Mucosa of descending colon (tissue), 3 donors: ENCODE measurements at regions not wholly inside any gene's neighbourhood (a gene's known extent, or its start where the extent isn't known, plus 50 kb on each side); places are given as distances from the start of the nearest gene placed in this dataset.

Experiments used
- ATAC-seq: fragments of 200-7000 bp; cut with Tn5 transposase; one replicate; pipeline ENCODE4 v1.9.1; 2020; ENCODE audit warnings: mild to moderate bottlenecking, moderate library complexity
- DNase-seq, 3 donors: peaks; one replicate each; pipeline ENCODE4 v3.0.0-alpha.2; 2020
- H3K36me3 ChIP-seq: fragments of 200-600 bp; one replicate; pipeline ENCODE4 v1.8.0; 2021; ENCODE audit warnings: low read depth, mild to moderate bottlenecking
- H3K4me1 ChIP-seq: fragments of 200-600 bp; one replicate; pipeline ENCODE4 v1.8.0; 2021; ENCODE audit warnings: low read depth, mild to moderate bottlenecking
- H3K4me3 ChIP-seq: fragments of 200-600 bp; one replicate; pipeline ENCODE4 v1.8.0; 2021; ENCODE audit warnings: mild to moderate bottlenecking
- H3K9me3 ChIP-seq: fragments of 200-600 bp; one replicate; pipeline ENCODE4 v1.8.0; 2021; ENCODE audit warnings: mild to moderate bottlenecking
- CTCF ChIP-seq: fragments of 200-600 bp; IDR thresholded peaks from one replicate; pipeline ENCODE4 v1.8.0; 2022; ENCODE audit warnings: antibody characterized with exemption, mild to moderate bottlenecking
- intact Hi-C, 2 donors: fragments of 100-400 bp; cut with DNase I in 1 of 2; cut with micrococcal nuclease in 1 of 2; formaldehyde crosslinking; loops; one replicate each; pipeline versions ENCODE4 v1.11.0 to v1.11.1; 2022; cut with DNase I, micrococcal nuclease
- donor health status: DM: no; HTN: no; CAD: no; lungs with moderate emphysema.
- donor health status: DM: no; HTN: no; CAD: no.
- donor health status: DM: no; HTN: yes; CAD: no.

GRCh38 chr13:38415233-38415632, 65.6 kb downstream of the UFM1 start:
- Histone ChIP-seq H3K4me1 (no peaks in the 10 kb centered on the region), H3K4me3 (no peak overlapping the region), H3K36me3 (no peaks in the 10 kb centered on the region), H3K9me3 (no peaks in the 10 kb centered on the region)
- TF ChIP-seq CTCF, result no peak
- ATAC-seq (no peak), DNase-seq (no peak)
- intact Hi-C loops, result no loop called here

- TF ChIP-seq CTCF, result no peak
- no peak for ATAC-seq
- intact Hi-C loops, result no loop called here
- Histone ChIP-seq H3K9me3 (no peaks in the 10 kb centered on the region), H3K4me3 (no peak overlapping the region), H3K36me3 (no peaks in the 10 kb centered on the region), H3K4me1 (no peaks in the 10 kb centered on the region)
- DNase-seq, result no peak
Observed at GRCh38 chr13:38417241-38417640, 67.6 kb downstream of the UFM1 start.

- intact Hi-C loops, result no loop called here
- no peaks in the 10 kb centered on the region for H3K9me3 ChIP-seq
- H3K4me1 ChIP-seq, result no peaks in the 10 kb centered on the region
- no peaks in the 10 kb centered on the region for H3K36me3 ChIP-seq
- TF ChIP-seq CTCF, result no peak
- ATAC-seq (peak; percentile 40), DNase-seq (peak in 1 of 3 donors; percentile 13)
- H3K4me3 ChIP-seq, result no peak overlapping the region
Observed at GRCh38 chr13:38417727-38418126, 68.1 kb downstream of the UFM1 start.

- no peaks in the 10 kb centered on the region for H3K4me1 ChIP-seq
- DNase-seq (no peak), ATAC-seq (no peak)
- intact Hi-C loops, result no loop called here
- no peaks in the 10 kb centered on the region for H3K9me3 ChIP-seq
- H3K4me3 ChIP-seq, result no peak overlapping the region
- H3K36me3 ChIP-seq, result no peaks in the 10 kb centered on the region
- TF ChIP-seq CTCF, result no peak
Observed at GRCh38 chr13:38418286-38418685, 68.6 kb downstream of the UFM1 start.

GRCh38 chr13:38419312-38419873, 69.7 kb downstream of the UFM1 start:
- no peak for TF ChIP-seq CTCF
- no peaks in the 10 kb centered on the region for H3K9me3 ChIP-seq
- H3K4me1 ChIP-seq, result no peaks in the 10 kb centered on the region
- intact Hi-C loops, result no loop called here
- H3K4me3 ChIP-seq, result no peak overlapping the region
- ATAC-seq (no peak), DNase-seq (no peak)
- H3K36me3 ChIP-seq, result no peaks in the 10 kb centered on the region
